ENCODE measurements at regions not wholly inside any gene's neighbourhood (a gene's known extent, or its start where the extent isn't known, plus 50 kb on each side); places are given as distances from the start of the nearest gene placed in this dataset.
"Not testable (repeated sequence)": the region's sequence is repeated elsewhere in the genome, so short reads cannot be mapped to it uniquely, and the experiment has no call there.

GRCh38 chr11:93902921-93903320 is 52.5 kb upstream of the VSTM5 start:
- no peak for DNase-seq

GRCh38 chr11:93903989-93904388 is 53.6 kb upstream of the VSTM5 start:
- DNase-seq = no peak

GRCh38 chr11:93904716-93905115 is 54.3 kb upstream of the VSTM5 start:
- DNase-seq = no peak

- no peak for DNase-seq
These were observed 55.0 kb upstream of the VSTM5 start for GRCh38 chr11:93905384-93905783.

- no peak for DNase-seq
These were observed 56.1 kb upstream of the VSTM5 start for GRCh38 chr11:93906486-93906885.

- DNase-seq = no peak
These were observed 57.5 kb upstream of the VSTM5 start for GRCh38 chr11:93907901-93908300.

- no peak for DNase-seq
These were observed 58.3 kb upstream of the VSTM5 start for GRCh38 chr11:93908689-93909088.

- no peak for DNase-seq
These were observed 67.3 kb upstream of the VSTM5 start for GRCh38 chr11:93917673-93918072.

GRCh38 chr11:93921695-93922468 is 71.5 kb upstream of the VSTM5 start:
- DNase-seq = peak; percentile 48

GRCh38 chr11:93922830-93923229 is 72.4 kb upstream of the VSTM5 start:
- DNase-seq = no peak

- DNase-seq = not testable (repeated sequence)
These were observed 75.7 kb upstream of the VSTM5 start for GRCh38 chr11:93926099-93926498.

GRCh38 chr11:93929407-93929806 is 79.0 kb upstream of the VSTM5 start:
- no peak for DNase-seq

- no peak for DNase-seq
These were observed 82.8 kb upstream of the VSTM5 start for GRCh38 chr11:93933230-93933629.

- no peak for DNase-seq
These were observed 85.3 kb upstream of the HEPHL1 start for GRCh38 chr11:93935826-93936225.

- no peak for DNase-seq
These were observed 84.7 kb upstream of the HEPHL1 start for GRCh38 chr11:93936460-93936859.

- no peak for DNase-seq
These were observed 81.9 kb upstream of the HEPHL1 start for GRCh38 chr11:93939084-93939760.

GRCh38 chr11:93940395-93940794 is 80.8 kb upstream of the HEPHL1 start:
- no peak for DNase-seq

- no peak for DNase-seq
These were observed 79.0 kb upstream of the HEPHL1 start for GRCh38 chr11:93942176-93942575.

GRCh38 chr11:93945596-93945995 is 75.6 kb upstream of the HEPHL1 start:
- DNase-seq = no peak

GRCh38 chr11:93952082-93952780 is 68.9 kb upstream of the HEPHL1 start:
- DNase-seq = no peak

GRCh38 chr11:93957397-93957952 is 63.7 kb upstream of the HEPHL1 start:
- no peak for DNase-seq

GRCh38 chr11:93958991-93959390 is 62.2 kb upstream of the HEPHL1 start:
- DNase-seq = no peak

GRCh38 chr11:93959663-93960062 is 61.5 kb upstream of the HEPHL1 start:
- no peak for DNase-seq

- DNase-seq = no peak
These were observed 58.1 kb upstream of the HEPHL1 start for GRCh38 chr11:93963072-93963471.
